HG03159 (cell line): ENCODE measurements at regions not wholly inside any gene's neighbourhood (a gene's known extent, or its start where the extent isn't known, plus 50 kb on each side); places are given as distances from the start of the nearest gene placed in this dataset.
"Not testable (repeated sequence)": the region's sequence is repeated elsewhere in the genome, so short reads cannot be mapped to it uniquely, and the experiment has no call there.

Source experiments
- ATAC-seq: cut with Tn5 transposase; IDR thresholded peaks from one replicate; pipeline ENCODE4 v1.9.1; 2021; ENCODE audit warnings: mild to moderate bottlenecking, moderate library complexity; ENCODE audit not compliant: unreplicated experiment

- ATAC-seq = no peak
Observed at GRCh38 chr18:39244242-39244641, 1678.6 kb upstream of the CELF4 start.

- ATAC-seq = no peak
Observed at GRCh38 chr18:39241534-39241933, 1675.9 kb upstream of the CELF4 start.

GRCh38 chr18:39238981-39239660 is 1673.5 kb upstream of the CELF4 start:
- ATAC-seq = no peak

GRCh38 chr18:39235118-39235719 is 1669.6 kb upstream of the CELF4 start:
- no peak for ATAC-seq

GRCh38 chr18:39232937-39233336 is 1667.3 kb upstream of the CELF4 start:
- ATAC-seq = no peak

GRCh38 chr18:39232490-39232889 is 1666.9 kb upstream of the CELF4 start:
- ATAC-seq = no peak

- no peak for ATAC-seq
Observed at GRCh38 chr18:39230086-39230803, 1664.6 kb upstream of the CELF4 start.

- not testable (repeated sequence) for ATAC-seq
Observed at GRCh38 chr18:39227769-39228168, 1662.2 kb upstream of the CELF4 start.

- no peak for ATAC-seq
Observed at GRCh38 chr18:39225373-39225772, 1659.8 kb upstream of the CELF4 start.

- ATAC-seq = no peak
Observed at GRCh38 chr18:39223283-39223682, 1657.7 kb upstream of the CELF4 start.

GRCh38 chr18:39215920-39216319 is 1650.3 kb upstream of the CELF4 start:
- ATAC-seq = no peak

- ATAC-seq = no peak
Observed at GRCh38 chr18:39211461-39211860, 1645.9 kb upstream of the CELF4 start.

GRCh38 chr18:39209173-39209572 is 1643.6 kb upstream of the CELF4 start:
- no peak for ATAC-seq

- no peak for ATAC-seq
Observed at GRCh38 chr18:39208729-39209128, 1643.1 kb upstream of the CELF4 start.

GRCh38 chr18:39208190-39208589 is 1642.6 kb upstream of the CELF4 start:
- no peak for ATAC-seq

- not testable (repeated sequence) for ATAC-seq
Observed at GRCh38 chr18:39206398-39207103, 1641.0 kb upstream of the CELF4 start.

- ATAC-seq = no peak
Observed at GRCh38 chr18:39205565-39206195, 1640.1 kb upstream of the CELF4 start.

- ATAC-seq = no peak
Observed at GRCh38 chr18:39200153-39200552, 1634.6 kb upstream of the CELF4 start.

GRCh38 chr18:39199231-39199855 is 1633.7 kb upstream of the CELF4 start:
- ATAC-seq = no peak

GRCh38 chr18:39198376-39198775 is 1632.8 kb upstream of the CELF4 start:
- no peak for ATAC-seq

GRCh38 chr18:39191931-39192330 is 1626.3 kb upstream of the CELF4 start:
- no peak for ATAC-seq
